ENCODE measurements at regions not wholly inside any gene's neighbourhood (a gene's known extent, or its start where the extent isn't known, plus 50 kb on each side); places are given as distances from the start of the nearest gene placed in this dataset.

DNA sequence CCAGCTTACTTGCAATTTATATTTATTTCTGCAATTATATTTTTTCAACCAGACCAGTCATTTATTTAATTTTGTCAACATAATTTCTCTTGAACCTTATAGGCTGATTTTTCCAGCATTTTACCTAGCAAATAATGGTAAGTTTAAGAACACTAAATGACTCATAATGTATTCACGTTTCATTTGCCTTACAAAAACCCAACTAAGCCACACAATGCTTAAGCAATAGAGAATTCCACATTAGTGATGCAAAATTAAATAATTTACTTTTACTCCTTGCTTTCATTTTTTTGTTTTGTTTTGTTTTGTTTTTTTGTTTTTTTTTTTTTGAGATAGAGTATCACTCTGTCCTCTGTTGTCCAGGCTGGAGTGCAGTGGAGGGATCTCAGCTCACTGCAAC lies 110.4 kb upstream of the VRK2 start:
- H3K27me3 Mint-ChIP-seq (ENCODE audit: low read depth in 3 of 3) = no peaks in the 10 kb centered on the region
- H3K36me3 Mint-ChIP-seq = peaks cover 9 to 18% (median 11%) of the 10 kb centered on the region in 3 donors
- no peak overlapping the region for H3K27ac Mint-ChIP-seq
- H3K4me3 Mint-ChIP-seq = no peak overlapping the region
- no peaks in the 10 kb centered on the region for H3K4me1 Mint-ChIP-seq
- DNase-seq = no peak
- H3K9me3 Mint-ChIP-seq = peaks cover 25 to 62% (median 39%) of the 10 kb centered on the region in 6 donors

DNA sequence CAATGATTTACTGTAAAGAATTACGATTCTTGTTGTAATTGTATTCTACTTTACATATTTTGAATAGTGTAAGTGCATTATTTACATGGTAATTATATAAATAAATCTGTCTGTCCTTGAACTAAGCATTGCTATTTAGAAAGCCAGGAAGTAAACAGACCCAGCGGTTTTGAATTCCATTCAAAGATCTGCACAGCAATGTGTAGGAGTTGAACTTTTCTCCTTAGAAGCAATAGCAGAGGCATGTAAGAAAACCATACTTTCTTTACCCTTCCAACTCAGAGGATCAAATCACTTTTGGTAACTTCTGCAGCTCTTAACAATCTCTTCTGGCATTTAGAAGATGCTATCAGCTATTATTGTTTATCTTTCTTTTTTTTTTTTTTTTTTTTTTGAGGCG lies 109.2 kb upstream of the VRK2 start:
- Mint-ChIP-seq H3K36me3 (peaks cover 6 to 18% (median 8%) of the 10 kb centered on the region in 3 donors), H3K9me3 (peaks cover 22 to 49% (median 33%) of the 10 kb centered on the region in 6 donors)

DNA sequence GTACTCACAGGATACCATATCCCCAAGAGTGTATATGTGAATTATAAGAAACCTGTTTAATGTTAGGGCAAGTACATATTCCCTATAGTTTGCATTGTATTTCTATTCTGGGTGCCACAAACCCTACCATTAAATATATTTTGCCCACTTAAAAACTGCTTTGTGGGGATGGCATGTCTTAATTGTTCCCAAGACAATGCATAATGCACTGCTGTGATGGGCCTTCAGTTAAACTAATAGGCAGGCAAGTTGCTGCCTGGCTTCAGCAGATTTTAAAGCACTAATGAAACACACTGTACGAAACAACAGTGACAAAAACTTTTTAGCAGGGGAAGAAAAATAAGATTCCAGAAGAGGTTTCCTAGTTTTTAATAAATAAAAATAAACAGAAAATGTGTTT lies 104.8 kb upstream of the VRK2 start:
- Mint-ChIP-seq H3K27me3 (ENCODE audit: low read depth in 3 of 3) (no peaks in the 10 kb centered on the region), H3K36me3 (peaks cover 0 to 8% (median 0%) of the 10 kb centered on the region in 3 donors), H3K4me1 (no peaks in the 10 kb centered on the region), H3K27ac (no peak overlapping the region), H3K4me3 (no peak overlapping the region), H3K9me3 (peaks cover 0 to 11% (median 4%) of the 10 kb centered on the region in 6 donors)
- no peak for DNase-seq

More for the DNA sequence above, 109.2 kb upstream of the VRK2 start:
- DNase-seq = no peak
- no peaks in the 10 kb centered on the region for H3K27me3 Mint-ChIP-seq (ENCODE audit: low read depth in 3 of 3)
- no peak overlapping the region for H3K4me3 Mint-ChIP-seq
- H3K4me1 Mint-ChIP-seq = no peaks in the 10 kb centered on the region
- no peak overlapping the region for H3K27ac Mint-ChIP-seq

DNA sequence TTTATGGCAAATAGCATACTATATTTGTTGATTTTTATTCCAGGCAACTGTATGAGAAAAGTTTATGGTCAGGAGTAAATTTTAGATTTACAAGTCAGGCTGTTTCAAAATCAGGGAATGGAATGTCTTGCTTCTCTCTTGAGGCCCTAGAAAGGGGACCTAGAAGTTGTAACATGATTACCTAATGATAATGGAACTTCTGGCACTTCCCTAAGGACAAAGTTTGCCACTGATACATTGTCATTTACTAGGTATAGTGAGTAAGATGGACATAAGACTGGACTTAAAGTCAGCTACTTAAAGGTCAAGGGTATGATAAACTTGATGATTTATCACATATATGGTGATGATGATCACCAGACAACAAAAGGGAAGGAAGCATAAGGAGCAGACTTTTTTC lies 103.3 kb upstream of the VRK2 start:
- Mint-ChIP-seq H3K9me3 (peaks cover 0 to 9% (median 4%) of the 10 kb centered on the region in 6 donors), H3K27ac (no peak overlapping the region), H3K4me1 (no peaks in the 10 kb centered on the region), H3K4me3 (no peak overlapping the region), H3K36me3 (peaks cover 0 to 8% (median 0%) of the 10 kb centered on the region in 3 donors), H3K27me3 (ENCODE audit: low read depth in 3 of 3) (no peaks in the 10 kb centered on the region)
- no peak for DNase-seq

DNA sequence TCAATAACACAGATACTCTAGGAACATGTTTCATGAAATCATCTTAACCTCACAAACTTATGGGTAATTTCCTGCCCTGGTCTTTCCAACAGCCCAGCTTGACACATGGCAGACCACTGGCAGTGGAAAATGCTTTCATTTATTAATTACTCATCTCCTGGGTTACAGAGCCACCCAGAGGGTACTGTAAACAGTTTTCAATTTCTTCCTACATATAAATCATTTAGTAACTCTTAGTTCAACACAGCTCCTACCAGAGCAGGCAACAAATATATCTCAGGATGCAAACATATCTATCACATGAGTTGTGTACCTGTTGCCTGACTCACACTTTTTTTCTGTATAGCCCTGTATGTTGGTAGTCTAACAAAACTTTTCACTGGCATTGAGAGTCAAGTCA lies 99.2 kb upstream of the VRK2 start:
- Mint-ChIP-seq H3K9me3 (peaks cover 0 to 2% (median 0%) of the 10 kb centered on the region in 6 donors), H3K4me1 (no peaks in the 10 kb centered on the region), H3K27me3 (ENCODE audit: low read depth in 3 of 3) (peaks cover 0 to 2% (median 2%) of the 10 kb centered on the region in 3 donors), H3K36me3 (peaks cover 0 to 7% (median 6%) of the 10 kb centered on the region in 3 donors), H3K27ac (no peak overlapping the region), H3K4me3 (no peak overlapping the region)
- DNase-seq = no peak

DNA sequence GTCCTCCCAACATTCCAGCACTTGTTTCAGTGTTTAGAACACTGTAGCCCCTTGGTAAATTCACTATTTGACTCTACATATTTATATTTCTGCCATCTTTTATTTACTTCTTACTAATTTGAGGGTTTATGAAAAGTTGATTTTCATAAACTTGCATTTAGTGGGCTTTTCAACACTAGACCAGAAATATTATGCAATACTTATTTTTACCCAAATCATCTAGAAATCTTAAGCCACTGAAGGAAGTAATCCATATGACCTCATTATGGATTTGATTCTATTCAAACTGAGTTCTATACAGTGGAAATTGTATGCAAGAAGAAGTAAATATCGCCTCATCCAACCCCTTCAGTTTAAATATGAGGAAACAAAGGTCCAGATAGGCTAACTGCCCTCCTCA lies 92.6 kb upstream of the VRK2 start:
- Mint-ChIP-seq H3K4me3 (no peak overlapping the region), H3K36me3 (peaks cover 0 to 4% (median 3%) of the 10 kb centered on the region in 3 donors), H3K4me1 (no peaks in the 10 kb centered on the region), H3K9me3 (no peaks in the 10 kb centered on the region), H3K27me3 (ENCODE audit: low read depth in 3 of 3) (peaks cover 0 to 2% (median 0%) of the 10 kb centered on the region in 3 donors), H3K27ac (no peak overlapping the region)
- no peak for DNase-seq

DNA sequence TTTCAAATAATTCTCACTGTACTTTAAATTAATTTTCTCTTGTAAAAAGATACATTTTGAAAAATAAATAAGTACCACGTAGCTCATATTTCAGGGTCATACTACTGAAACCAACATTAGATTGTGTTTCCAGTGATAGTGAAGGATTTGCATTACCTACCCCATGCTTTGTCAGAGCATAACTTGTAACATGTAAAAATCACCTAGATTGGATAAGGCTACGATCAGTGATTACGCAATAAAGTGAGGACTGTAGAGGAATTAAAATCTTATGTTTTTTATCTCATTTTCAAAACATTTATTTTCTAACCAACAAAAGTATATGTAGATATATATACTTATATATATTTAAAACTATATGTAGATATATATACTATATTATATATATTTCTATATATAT lies 89.4 kb upstream of the VRK2 start:
- no peak overlapping the region for H3K27ac Mint-ChIP-seq
- no peaks in the 10 kb centered on the region for H3K36me3 Mint-ChIP-seq
- no peak for DNase-seq
- H3K9me3 Mint-ChIP-seq = no peaks in the 10 kb centered on the region
- no peaks in the 10 kb centered on the region for H3K4me1 Mint-ChIP-seq
- H3K27me3 Mint-ChIP-seq (ENCODE audit: low read depth in 3 of 3) = peaks cover 0 to 1% (median 0%) of the 10 kb centered on the region in 3 donors
- no peak overlapping the region for H3K4me3 Mint-ChIP-seq

DNA sequence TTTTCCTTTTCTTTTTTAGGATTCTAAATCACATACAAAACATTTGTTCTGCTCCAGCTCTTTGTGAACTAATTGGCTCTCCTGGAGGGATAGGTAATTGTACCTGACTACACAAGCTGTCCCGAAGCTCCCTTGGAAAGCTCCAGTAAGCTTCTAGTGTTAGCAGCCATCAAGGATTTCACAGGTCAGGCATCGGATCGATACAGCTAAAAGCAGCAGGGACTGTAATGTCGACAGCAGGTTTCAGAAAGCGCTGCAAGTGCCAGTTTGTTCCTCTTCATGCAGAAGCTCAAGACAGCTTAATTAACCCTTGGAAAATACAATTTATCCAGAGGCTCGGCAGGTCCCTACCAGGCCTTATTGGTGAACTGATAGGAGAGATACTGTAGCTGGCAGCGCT lies 87.2 kb upstream of the VRK2 start:
- Mint-ChIP-seq H3K4me3 (no peak overlapping the region), H3K9me3 (peaks cover 0 to 1% (median 0%) of the 10 kb centered on the region in 6 donors), H3K27me3 (ENCODE audit: low read depth in 3 of 3) (peaks cover 0 to 2% (median 0%) of the 10 kb centered on the region in 3 donors), H3K4me1 (no peaks in the 10 kb centered on the region), H3K27ac (no peak overlapping the region), H3K36me3 (no peaks in the 10 kb centered on the region)
- no peak for DNase-seq

DNA sequence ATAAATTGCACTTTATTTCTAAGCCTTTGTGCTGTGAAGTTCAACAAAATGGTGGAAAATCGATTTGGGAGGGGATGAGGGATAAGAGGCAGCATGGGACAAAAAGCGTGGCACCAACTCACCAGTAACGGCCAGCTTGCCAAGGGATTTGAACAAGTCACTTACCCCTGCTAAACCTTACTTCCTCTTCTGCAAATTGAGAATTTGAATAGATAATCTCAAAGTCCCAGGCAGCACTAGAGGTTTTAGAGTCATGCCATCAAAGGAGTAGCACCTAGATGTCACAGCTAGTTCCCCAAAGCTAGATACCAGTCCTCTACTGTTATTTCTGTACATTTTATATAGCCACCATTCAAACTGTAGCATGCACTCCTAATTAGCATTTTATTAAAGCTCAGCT lies 83.7 kb upstream of the VRK2 start:
- DNase-seq = no peak
- Mint-ChIP-seq H3K27ac (no peak overlapping the region), H3K9me3 (peaks cover 0 to 1% (median 0%) of the 10 kb centered on the region in 6 donors), H3K27me3 (ENCODE audit: low read depth in 3 of 3) (peaks cover 0 to 2% (median 0%) of the 10 kb centered on the region in 3 donors), H3K4me1 (no peaks in the 10 kb centered on the region), H3K36me3 (no peaks in the 10 kb centered on the region), H3K4me3 (no peak overlapping the region)

DNA sequence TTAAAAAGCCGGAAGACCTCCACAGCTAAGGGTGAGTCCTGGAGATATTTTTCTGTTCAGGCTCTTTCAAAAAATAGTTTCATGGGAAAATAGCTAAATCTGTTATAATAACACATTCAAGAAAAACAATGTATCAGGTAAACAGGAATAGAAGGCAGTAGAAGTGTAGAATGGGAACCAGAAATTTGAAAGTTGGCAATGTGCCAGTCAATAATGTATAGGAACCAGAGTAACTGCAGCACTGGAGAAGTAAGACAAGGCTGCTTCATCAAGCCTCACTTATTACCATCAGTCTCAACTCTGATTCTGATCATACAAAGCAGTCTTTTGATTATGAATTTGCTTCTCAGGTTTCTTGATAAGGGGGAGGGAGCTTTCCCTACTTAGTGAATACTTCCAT lies 81.4 kb upstream of the VRK2 start:
- H3K36me3 Mint-ChIP-seq = no peaks in the 10 kb centered on the region
- H3K27ac Mint-ChIP-seq = no peak overlapping the region
- peaks cover 0 to 2% (median 0%) of the 10 kb centered on the region in 3 donors for H3K27me3 Mint-ChIP-seq (ENCODE audit: low read depth in 3 of 3)
- no peak for DNase-seq
- no peak overlapping the region for H3K4me3 Mint-ChIP-seq
- peaks cover 0 to 1% (median 0%) of the 10 kb centered on the region in 6 donors for H3K9me3 Mint-ChIP-seq
- H3K4me1 Mint-ChIP-seq = no peaks in the 10 kb centered on the region

DNA sequence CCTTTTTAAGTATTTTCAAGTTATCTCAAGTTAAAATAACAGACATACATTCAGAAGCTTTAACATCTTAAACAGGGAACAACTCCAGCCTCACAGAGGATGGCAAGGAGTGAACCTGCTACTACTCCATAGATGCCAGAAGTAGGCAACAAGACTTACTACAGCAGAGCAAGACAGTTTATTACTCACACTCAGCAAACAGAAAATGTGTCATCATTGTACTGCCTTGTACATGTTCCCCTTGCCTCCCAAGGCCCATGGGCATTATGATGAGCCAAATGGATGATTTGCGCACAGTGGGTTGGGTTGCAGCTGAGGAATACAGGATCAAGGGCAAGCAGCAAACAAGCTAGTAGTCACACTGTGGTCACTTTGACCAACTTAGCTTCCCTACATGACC lies 80.6 kb upstream of the VRK2 start:
- Mint-ChIP-seq H3K4me1 (no peaks in the 10 kb centered on the region), H3K27ac (no peak overlapping the region), H3K4me3 (no peak overlapping the region), H3K36me3 (no peaks in the 10 kb centered on the region), H3K27me3 (ENCODE audit: low read depth in 3 of 3) (peaks cover 0 to 2% (median 0%) of the 10 kb centered on the region in 3 donors), H3K9me3 (peaks cover 0 to 1% (median 0%) of the 10 kb centered on the region in 6 donors)
- no peak for DNase-seq

DNA sequence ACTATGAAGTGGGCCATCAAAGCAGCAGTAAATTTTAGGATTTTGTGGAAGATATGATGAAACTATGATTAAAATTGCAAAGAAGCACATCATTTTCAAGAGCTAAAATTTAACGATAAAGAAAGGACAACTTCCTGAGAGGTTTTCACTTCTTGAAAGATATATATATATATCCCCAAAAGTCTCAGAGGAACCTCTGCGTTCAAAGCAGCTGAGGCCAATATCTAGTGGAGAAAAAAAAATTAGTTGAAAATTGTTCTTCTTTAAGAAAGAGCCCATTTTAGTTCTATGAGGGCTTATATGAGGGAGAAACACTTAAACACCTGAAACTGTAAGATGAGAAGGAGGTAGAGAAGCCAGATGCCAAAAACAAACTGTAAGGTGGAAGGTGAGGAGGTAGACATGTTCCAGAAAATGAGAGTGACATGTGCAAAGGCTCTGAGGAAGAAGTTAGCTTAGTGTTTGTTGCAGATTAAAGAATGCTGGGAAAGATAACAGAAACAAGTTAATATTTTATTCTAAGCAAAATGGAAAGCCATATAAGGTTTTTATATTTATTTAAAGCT lies 72.9 kb upstream of the VRK2 start:
- DNase-seq = no peak
- no peaks in the 10 kb centered on the region for H3K4me1 Mint-ChIP-seq
- H3K36me3 Mint-ChIP-seq = no peaks in the 10 kb centered on the region
- H3K9me3 Mint-ChIP-seq = peaks cover 0 to 6% (median 0%) of the 10 kb centered on the region in 6 donors
- H3K27ac Mint-ChIP-seq = no peak overlapping the region
- H3K4me3 Mint-ChIP-seq = no peak overlapping the region
- H3K27me3 Mint-ChIP-seq (ENCODE audit: low read depth in 3 of 3) = no peaks in the 10 kb centered on the region

DNA sequence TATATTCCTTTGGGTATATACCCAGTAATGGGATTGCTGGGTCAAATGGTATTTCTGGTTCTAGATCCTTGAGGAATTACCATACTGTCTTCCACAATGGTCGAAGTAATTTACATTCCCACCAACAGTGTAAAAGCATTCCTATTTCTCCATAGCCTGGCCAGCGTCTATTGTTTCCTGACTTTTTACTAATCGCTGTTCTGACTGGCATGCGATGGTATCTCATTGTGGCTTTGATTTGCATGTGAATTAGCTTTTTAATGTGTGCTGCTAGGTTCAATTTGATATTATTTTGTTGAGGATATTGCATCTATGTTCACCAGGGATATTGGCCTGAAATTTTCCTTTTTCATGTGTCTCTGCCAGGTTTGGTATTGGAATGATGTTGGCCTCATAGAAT lies 67.4 kb upstream of the VRK2 start:
- Mint-ChIP-seq H3K9me3 (peaks cover 0 to 15% (median 3%) of the 10 kb centered on the region in 6 donors), H3K27me3 (ENCODE audit: low read depth in 3 of 3) (no peaks in the 10 kb centered on the region), H3K4me1 (no peaks in the 10 kb centered on the region), H3K36me3 (peaks cover 4 to 9% (median 4%) of the 10 kb centered on the region in 3 donors), H3K27ac (no peak overlapping the region), H3K4me3 (no peak overlapping the region)
- no peak for DNase-seq

DNA sequence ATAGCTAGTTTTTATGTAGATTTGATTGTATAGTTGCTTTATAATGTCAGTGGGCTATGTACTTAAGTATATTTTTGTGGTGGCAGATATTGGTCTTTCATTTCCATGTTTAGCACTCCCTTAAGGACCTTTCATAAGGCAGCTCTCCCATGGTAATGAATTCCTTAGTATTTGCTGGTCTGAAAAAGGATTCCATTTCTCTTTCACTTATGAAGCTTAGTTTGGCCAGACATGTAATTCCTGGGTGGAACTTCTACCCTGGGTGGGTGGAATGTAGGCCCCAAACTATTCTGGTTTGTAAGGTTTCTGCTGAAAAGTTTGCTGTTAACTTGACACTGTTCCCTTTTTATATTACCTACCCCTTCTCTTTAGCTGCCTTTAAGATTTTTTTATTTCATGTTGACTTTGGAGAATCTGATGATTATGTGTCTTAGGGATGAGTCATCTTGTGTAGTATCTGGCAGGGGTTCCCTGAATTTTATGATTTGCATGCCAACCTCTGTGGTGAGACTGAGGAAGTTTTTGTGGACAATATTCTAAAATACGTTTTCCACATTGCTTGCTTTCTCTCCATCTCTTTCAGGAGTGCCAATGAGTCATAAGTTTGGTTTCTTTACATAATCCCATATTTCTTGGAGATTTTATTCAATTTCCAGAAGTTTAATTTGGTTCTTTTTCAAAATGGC lies 65.4 kb upstream of the VRK2 start:
- peaks cover 4 to 9% (median 4%) of the 10 kb centered on the region in 3 donors for H3K36me3 Mint-ChIP-seq

More for the DNA sequence above, 65.4 kb upstream of the VRK2 start:
- H3K27me3 Mint-ChIP-seq (ENCODE audit: low read depth in 3 of 3) = no peaks in the 10 kb centered on the region
- DNase-seq = no peak
- H3K27ac Mint-ChIP-seq = no peak overlapping the region
- H3K9me3 Mint-ChIP-seq = peaks cover 0 to 15% (median 3%) of the 10 kb centered on the region in 6 donors
- H3K4me3 Mint-ChIP-seq = no peak overlapping the region
- no peaks in the 10 kb centered on the region for H3K4me1 Mint-ChIP-seq
